Ovary (tissue), 3 donors: ENCODE measurements at regions not wholly inside any gene's neighbourhood (a gene's known extent, or its start where the extent isn't known, plus 50 kb on each side); places are given as distances from the start of the nearest gene placed in this dataset.

Experiments used
- EP300 ChIP-seq: sonication (generic); formaldehyde crosslinking; IDR thresholded peaks from one replicate; pipeline ENCODE4 v1.6.1; 2017; ENCODE audit warnings: antibody characterized with exemption
- TF ChIP-seq, protein P1 (sequence below), 3 donors: fragments of 450-650 bp in 2 of 3; fragments of 200-600 bp in 1 of 3; IDR thresholded peaks; one replicate each; pipeline versions ENCODE4 v1.5.1 to v1.8.0; 2016 to 2022; ENCODE audit warnings: antibody characterized with exemption in 3 of 3, mild to moderate bottlenecking in 1 of 3
- donor health status: DM: no; HTN: no; CAD: no.

GRCh38 chr3:153960458-153961074, 160.6 kb upstream of the ARHGEF26 start:
- no peak for TF ChIP-seq EP300
- TF ChIP-seq, protein P1, sequence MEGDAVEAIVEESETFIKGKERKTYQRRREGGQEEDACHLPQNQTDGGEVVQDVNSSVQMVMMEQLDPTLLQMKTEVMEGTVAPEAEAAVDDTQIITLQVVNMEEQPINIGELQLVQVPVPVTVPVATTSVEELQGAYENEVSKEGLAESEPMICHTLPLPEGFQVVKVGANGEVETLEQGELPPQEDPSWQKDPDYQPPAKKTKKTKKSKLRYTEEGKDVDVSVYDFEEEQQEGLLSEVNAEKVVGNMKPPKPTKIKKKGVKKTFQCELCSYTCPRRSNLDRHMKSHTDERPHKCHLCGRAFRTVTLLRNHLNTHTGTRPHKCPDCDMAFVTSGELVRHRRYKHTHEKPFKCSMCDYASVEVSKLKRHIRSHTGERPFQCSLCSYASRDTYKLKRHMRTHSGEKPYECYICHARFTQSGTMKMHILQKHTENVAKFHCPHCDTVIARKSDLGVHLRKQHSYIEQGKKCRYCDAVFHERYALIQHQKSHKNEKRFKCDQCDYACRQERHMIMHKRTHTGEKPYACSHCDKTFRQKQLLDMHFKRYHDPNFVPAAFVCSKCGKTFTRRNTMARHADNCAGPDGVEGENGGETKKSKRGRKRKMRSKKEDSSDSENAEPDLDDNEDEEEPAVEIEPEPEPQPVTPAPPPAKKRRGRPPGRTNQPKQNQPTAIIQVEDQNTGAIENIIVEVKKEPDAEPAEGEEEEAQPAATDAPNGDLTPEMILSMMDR (IDR thresholded peaks at IDR 0.05), result no peak
